UCSD-AML1 (cell line): ENCODE measurements at regions not wholly inside any gene's neighbourhood (a gene's known extent, or its start where the extent isn't known, plus 50 kb on each side); places are given as distances from the start of the nearest gene placed in this dataset.

Experiments
- DNase-seq: peaks from one replicate; lab custom pipeline; 2025; ENCODE audit not compliant: unreplicated experiment; lab: John Stamatoyannopoulos, UW

- DNase-seq = no peak
These were observed 499.3 kb downstream of the FOXG1 start for GRCh38 chr14:29265852-29266251.

GRCh38 chr14:29271669-29272068, 505.1 kb downstream of the FOXG1 start:
- DNase-seq = no peak

GRCh38 chr14:29273513-29273912, 506.9 kb downstream of the FOXG1 start:
- no peak for DNase-seq

GRCh38 chr14:29274890-29275596, 508.5 kb downstream of the FOXG1 start:
- DNase-seq = no peak

- no peak for DNase-seq
These were observed 512.0 kb downstream of the FOXG1 start for GRCh38 chr14:29278301-29279263.

GRCh38 chr14:29282169-29282568, 515.6 kb downstream of the FOXG1 start:
- DNase-seq = no peak

- no peak for DNase-seq
These were observed 523.9 kb downstream of the FOXG1 start for GRCh38 chr14:29290441-29290840.

GRCh38 chr14:29299372-29299771, 532.8 kb downstream of the FOXG1 start:
- DNase-seq = no peak

GRCh38 chr14:29301571-29301970, 535.0 kb downstream of the FOXG1 start:
- DNase-seq = no peak

GRCh38 chr14:29310210-29310609, 543.6 kb downstream of the FOXG1 start:
- no peak for DNase-seq

- no peak for DNase-seq
These were observed 544.2 kb downstream of the FOXG1 start for GRCh38 chr14:29310757-29311156.

GRCh38 chr14:29311983-29312382, 545.4 kb downstream of the FOXG1 start:
- DNase-seq = no peak

GRCh38 chr14:29316936-29317335, 550.3 kb downstream of the FOXG1 start:
- no peak for DNase-seq

GRCh38 chr14:29317423-29317822, 550.8 kb downstream of the FOXG1 start:
- no peak for DNase-seq

- DNase-seq = no peak
These were observed 553.7 kb downstream of the FOXG1 start for GRCh38 chr14:29320286-29320685.

GRCh38 chr14:29321646-29322045, 555.1 kb downstream of the FOXG1 start:
- DNase-seq = no peak

- no peak for DNase-seq
These were observed 573.0 kb downstream of the FOXG1 start for GRCh38 chr14:29339494-29340172.

- no peak for DNase-seq
These were observed 579.1 kb downstream of the PRKD1 start for GRCh38 chr14:29348504-29348903.

GRCh38 chr14:29350496-29350895, 577.2 kb downstream of the PRKD1 start:
- DNase-seq = no peak

- no peak for DNase-seq
These were observed 575.5 kb downstream of the PRKD1 start for GRCh38 chr14:29351996-29352705.

GRCh38 chr14:29352706-29353080, 575.0 kb downstream of the PRKD1 start:
- DNase-seq = no peak
